Retinal pigment epithelial cell (primary cell): ENCODE measurements at regions not wholly inside any gene's neighbourhood (a gene's known extent, or its start where the extent isn't known, plus 50 kb on each side); places are given as distances from the start of the nearest gene placed in this dataset.

Experiments used
- DNase-seq: peaks from one replicate; pipeline ENCODE4 v3.0.0-alpha.2; 2010; ENCODE audit warnings: low read depth
- H3K4me3 ChIP-seq: 2 replicates; pipeline ENCODE4 v1.5.1; 2011; ENCODE audit warnings: mild to moderate bottlenecking, low read length, control low read depth, moderate library complexity
- TF ChIP-seq, protein P1 (sequence below): conservative IDR thresholded peaks from 2 replicates; pipeline ENCODE4 v1.5.1; 2011; ENCODE audit warnings: low read depth, low read length, control low read depth, inconsistent platforms

DNA sequence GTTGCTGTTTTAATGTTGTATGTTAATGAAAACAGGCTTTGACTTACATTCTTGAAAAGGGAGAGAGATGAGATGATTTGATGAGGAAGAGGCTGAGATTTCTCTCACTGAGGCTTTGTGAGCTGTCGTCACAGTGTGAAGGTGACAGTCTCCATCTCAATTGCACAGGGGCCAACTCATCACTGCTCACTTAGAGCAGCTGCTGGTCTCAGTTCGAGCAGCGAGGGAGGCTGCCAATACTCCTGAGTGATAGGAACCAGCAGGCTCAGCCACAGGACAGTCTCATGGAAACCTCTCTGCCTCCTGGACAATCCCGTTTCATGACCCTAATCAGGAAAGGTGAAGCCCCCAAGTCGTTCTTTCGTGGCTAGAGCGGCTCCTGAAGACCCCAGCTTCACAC is 170.7 kb upstream of the SOX11 start:
- no peak for DNase-seq
- TF ChIP-seq, protein P1, sequence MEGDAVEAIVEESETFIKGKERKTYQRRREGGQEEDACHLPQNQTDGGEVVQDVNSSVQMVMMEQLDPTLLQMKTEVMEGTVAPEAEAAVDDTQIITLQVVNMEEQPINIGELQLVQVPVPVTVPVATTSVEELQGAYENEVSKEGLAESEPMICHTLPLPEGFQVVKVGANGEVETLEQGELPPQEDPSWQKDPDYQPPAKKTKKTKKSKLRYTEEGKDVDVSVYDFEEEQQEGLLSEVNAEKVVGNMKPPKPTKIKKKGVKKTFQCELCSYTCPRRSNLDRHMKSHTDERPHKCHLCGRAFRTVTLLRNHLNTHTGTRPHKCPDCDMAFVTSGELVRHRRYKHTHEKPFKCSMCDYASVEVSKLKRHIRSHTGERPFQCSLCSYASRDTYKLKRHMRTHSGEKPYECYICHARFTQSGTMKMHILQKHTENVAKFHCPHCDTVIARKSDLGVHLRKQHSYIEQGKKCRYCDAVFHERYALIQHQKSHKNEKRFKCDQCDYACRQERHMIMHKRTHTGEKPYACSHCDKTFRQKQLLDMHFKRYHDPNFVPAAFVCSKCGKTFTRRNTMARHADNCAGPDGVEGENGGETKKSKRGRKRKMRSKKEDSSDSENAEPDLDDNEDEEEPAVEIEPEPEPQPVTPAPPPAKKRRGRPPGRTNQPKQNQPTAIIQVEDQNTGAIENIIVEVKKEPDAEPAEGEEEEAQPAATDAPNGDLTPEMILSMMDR: no peak
- no peak overlapping the region for H3K4me3 ChIP-seq

DNA sequence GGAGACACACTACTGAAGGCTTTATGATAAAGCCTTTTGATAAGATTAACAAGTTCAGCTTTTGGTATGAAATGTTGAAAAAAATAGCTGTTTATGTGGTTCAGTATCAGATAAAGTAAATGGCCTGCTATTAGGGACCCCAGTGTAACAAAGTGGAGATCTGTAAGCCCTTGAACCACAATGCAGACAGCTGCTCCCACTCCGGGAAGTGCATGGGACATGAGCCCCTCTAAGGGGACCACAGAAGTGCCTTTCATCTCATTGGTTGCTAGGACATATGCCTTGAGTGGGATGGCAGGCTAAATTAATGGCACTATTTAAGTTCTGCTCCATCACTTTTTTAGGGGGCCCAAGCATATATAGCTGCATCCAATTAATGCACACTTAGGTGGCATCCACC is 167.6 kb upstream of the SOX11 start:
- TF ChIP-seq, protein P1: no peak
- no peak for DNase-seq
- no peak overlapping the region for H3K4me3 ChIP-seq

DNA sequence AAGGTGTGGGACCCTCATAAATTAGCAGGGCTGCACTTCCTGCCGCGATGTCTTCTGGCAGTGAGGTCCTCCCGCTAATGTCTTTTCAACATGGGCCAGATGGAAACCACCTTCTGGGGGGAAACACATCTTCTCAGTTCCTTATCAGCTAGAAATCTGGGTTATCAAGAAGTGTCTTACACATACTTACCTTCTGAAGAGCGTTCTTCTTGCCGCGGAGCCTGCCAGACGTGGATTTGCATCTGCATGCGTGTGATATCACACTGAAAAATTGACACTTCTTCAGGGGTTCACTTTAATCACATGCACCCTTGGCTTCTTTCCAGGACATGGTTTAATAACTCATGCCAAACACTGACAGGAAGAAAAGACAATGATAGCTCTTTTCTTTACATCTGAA is 163.5 kb upstream of the SOX11 start:
- H3K4me3 ChIP-seq: no peak overlapping the region
- TF ChIP-seq, protein P1: no peak
- DNase-seq: no peak

DNA sequence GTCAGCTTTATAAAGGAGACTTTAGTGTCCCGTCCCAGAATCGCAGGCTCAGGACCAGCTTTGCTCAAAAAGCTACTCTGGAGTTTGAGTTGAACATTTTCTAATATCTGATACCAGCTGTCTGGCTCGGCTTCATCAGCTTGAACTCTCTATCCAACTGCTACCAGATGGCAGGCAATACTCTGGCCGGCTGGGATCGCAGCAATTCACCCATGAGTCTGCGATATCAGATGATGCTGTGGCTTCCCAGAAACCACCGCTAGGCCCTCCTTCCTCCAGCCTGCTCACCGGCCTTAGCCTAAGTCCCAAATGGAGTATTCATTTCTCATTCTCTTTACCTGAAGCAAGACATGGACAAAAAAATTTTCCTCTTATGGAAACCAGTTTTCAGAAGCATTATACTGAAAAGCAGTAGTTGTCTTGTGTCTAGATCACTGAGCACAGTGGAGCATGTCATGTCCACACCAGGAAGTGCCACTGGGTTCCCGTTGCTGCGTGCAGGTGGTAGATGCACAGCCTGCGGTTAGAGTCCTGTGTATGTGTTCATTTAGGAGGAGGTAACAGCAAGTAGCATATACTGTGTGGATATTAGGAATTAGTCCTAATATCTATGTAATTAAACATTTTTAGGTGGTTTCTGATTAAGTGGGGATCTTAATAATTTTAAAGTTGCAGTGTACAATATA is 162.0 kb upstream of the SOX11 start:
- TF ChIP-seq, protein P1: no peak
- H3K4me3 ChIP-seq: no peak overlapping the region
- no peak for DNase-seq

DNA sequence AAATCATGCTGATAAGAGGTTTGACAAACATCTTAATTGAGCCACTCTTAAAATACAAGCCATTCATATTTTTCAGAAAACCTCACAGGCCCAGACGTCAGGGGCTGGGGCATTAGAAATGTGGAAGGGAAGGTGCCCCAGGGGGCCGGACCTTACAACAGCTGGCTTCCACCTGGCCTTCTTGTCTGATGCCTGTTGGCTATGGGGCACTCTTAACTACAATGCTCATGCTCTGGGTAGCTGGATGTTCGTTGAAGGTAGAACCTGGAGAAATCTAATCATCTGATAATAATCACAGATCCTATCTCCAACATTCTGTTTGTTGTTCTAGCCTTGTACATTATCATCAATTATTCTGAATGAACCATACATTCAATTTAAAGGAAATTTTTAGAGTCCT is 156.9 kb upstream of the SOX11 start:
- no peak overlapping the region for H3K4me3 ChIP-seq

DNA sequence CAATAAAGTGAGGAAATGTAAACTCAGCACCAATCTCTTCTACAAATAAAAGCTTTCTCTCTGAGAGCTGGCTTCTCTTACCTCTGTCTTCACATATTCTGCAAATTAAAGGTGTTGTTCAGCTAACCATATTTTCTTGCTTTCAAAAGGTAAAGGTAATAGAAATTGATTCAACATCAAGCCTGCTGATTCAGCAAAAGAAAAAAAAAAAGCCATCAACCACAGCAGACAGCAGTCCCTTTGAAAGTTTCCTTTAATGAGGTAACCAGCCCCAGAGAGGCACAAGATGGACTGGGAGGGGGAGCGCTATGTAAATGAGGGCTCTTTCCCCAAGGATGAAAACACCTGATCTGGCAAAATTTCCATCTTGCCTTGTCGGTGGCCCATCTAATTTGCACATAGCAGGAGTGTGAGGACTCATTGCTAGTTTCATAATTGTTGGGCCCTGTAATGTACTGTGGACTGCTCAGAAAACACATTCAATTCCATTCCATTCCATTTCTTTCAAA is 154.9 kb upstream of the SOX11 start:
- TF ChIP-seq, protein P1: no peak
- no peak for DNase-seq
- H3K4me3 ChIP-seq: no peak overlapping the region

More for the DNA sequence above, 156.9 kb upstream of the SOX11 start:
- DNase-seq: no peak
- TF ChIP-seq, protein P1: no peak

DNA sequence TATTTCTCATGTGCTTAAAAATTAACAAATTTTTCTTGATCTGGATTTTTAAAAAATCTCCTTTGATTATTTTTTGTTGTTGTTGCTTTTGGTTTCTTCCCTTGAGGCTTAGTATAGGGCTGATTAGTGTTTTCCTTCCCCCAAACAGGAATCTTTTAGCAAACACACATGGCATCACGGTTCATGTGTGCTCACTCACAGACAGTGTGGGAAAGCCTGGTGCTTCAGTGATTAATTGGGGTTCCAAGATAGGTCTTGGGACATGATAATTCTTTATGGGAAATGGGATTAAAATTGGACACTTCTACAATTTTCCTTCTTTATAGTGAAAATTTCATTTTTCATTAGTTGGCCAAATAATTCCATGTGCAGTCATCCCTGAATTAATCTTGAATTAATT is 153.9 kb upstream of the SOX11 start:
- H3K4me3 ChIP-seq: no peak overlapping the region
- TF ChIP-seq, protein P1: no peak
- DNase-seq: no peak
